HEK293 (cell line): ENCODE measurements at regions not wholly inside any gene's neighbourhood (a gene's known extent, or its start where the extent isn't known, plus 50 kb on each side); places are given as distances from the start of the nearest gene placed in this dataset.

Experiments used
- CTCF ChIA-PET: fragments of 350-600 bp; formaldehyde crosslinking; extraction: SDS; loops from one replicate; lab custom pipeline; 2021; ENCODE audit warnings: antibody characterized with exemption; lab: Yijun Ruan, JAX
- POLR2A ChIA-PET: fragments of 300-600 bp; formaldehyde crosslinking; extraction: SDS; loops from one replicate; lab custom pipeline; 2020; ENCODE audit warnings: antibody characterized with exemption, inconsistent platforms; lab: Yijun Ruan, JAX
- H3K27ac ChIP-seq: fragments of 200-500 bp; sonication (Bioruptor generic); 2 replicates; pipeline ENCODE4 v1.5.1; 2014; ENCODE audit warnings: low read depth, low read length, control low read depth, inconsistent platforms; ENCODE audit errors: extremely low read depth
- H3K36me3 ChIP-seq, 2 experiments: fragments of 200-500 bp in 1 of 2; sonication (Bioruptor generic) in 1 of 2; 1 replicate in 1 of 2; 2 replicates in 1 of 2; pipeline ENCODE4 v1.5.1; 2014 to 2017; ENCODE audit warnings: inconsistent platforms in 2 of 2, low read length in 2 of 2; ENCODE audit not compliant: control insufficient read depth in 2 of 2, insufficient read depth in 1 of 2
- H3K4me1 ChIP-seq: fragments of 200-500 bp; sonication (Bioruptor generic); 2 replicates; pipeline ENCODE4 v1.5.1; 2014; ENCODE audit warnings: mild to moderate bottlenecking, low read length, inconsistent platforms; ENCODE audit not compliant: control insufficient read depth, insufficient read depth
- H3K4me3 ChIP-seq: 2 replicates; pipeline ENCODE4 v1.5.1; 2011; ENCODE audit warnings: low read depth, mild to moderate bottlenecking, control low read depth, low read length, moderate library complexity
- H3K9me3 ChIP-seq: fragments of 200-500 bp; sonication (Bioruptor generic); 2 replicates; pipeline ENCODE4 v1.5.1; 2014; ENCODE audit warnings: low read depth, low read length, inconsistent platforms; ENCODE audit not compliant: control insufficient read depth, insufficient read depth
- ELK4 ChIP-seq: IDR thresholded peaks from 2 replicates; pipeline ENCODE4 v1.6.1; 2011; ENCODE audit warnings: mild to moderate bottlenecking, low read depth, low read length, borderline replicate concordance
- KLF10 ChIP-seq: fragments of 450-650 bp; IDR thresholded peaks from 2 replicates; pipeline ENCODE4 v1.5.1; 2018; ENCODE audit warnings: missing biosample characterization, mild to moderate bottlenecking, missing genetic modification characterization
- KLF9 ChIP-seq: fragments of 450-650 bp; formaldehyde crosslinking; IDR thresholded peaks from 2 replicates; pipeline ENCODE4 v1.5.1; 2016; ENCODE audit warnings: missing biosample characterization, missing genetic modification characterization, low read depth
- MEIS1 ChIP-seq: sonication (generic); formaldehyde crosslinking; IDR thresholded peaks from 2 replicates; pipeline ENCODE4 v1.8.1; 2022; ENCODE audit warnings: missing genetic modification reagents, mild to moderate bottlenecking, borderline replicate concordance
- YY1 ChIP-seq: fragments of 450-650 bp; formaldehyde crosslinking; IDR thresholded peaks from 2 replicates; pipeline ENCODE4 v1.5.1; 2018; ENCODE audit warnings: missing biosample characterization, missing genetic modification characterization
- ZBTB17 ChIP-seq: fragments of 450-650 bp; formaldehyde crosslinking; IDR thresholded peaks from 2 replicates; pipeline ENCODE4 v1.5.1; 2016; ENCODE audit warnings: missing biosample characterization, missing genetic modification characterization
- ZNF10 ChIP-seq: fragments of 450-650 bp; formaldehyde crosslinking; IDR thresholded peaks from 2 replicates; pipeline ENCODE4 v1.5.1; 2017; ENCODE audit warnings: missing biosample characterization, missing genetic modification characterization
- ZNF114 ChIP-seq: fragments of 450-650 bp; formaldehyde crosslinking; IDR thresholded peaks from 2 replicates; pipeline ENCODE4 v1.5.0; 2017; ENCODE audit warnings: missing biosample characterization, missing genetic modification characterization
- ZNF132 ChIP-seq: fragments of 450-650 bp; formaldehyde crosslinking; IDR thresholded peaks from 2 replicates; pipeline ENCODE4 v1.5.1; 2017; ENCODE audit warnings: missing biosample characterization, missing genetic modification characterization, borderline replicate concordance
- ZNF16 ChIP-seq: fragments of 450-650 bp; formaldehyde crosslinking; IDR thresholded peaks from 2 replicates; pipeline ENCODE4 v1.5.1; 2016; ENCODE audit warnings: low read depth, missing biosample characterization, missing genetic modification characterization
- ZNF174 ChIP-seq: fragments of 450-650 bp; formaldehyde crosslinking; IDR thresholded peaks from 2 replicates; pipeline ENCODE4 v1.5.0; 2017; ENCODE audit warnings: missing biosample characterization, mild to moderate bottlenecking, missing genetic modification characterization
- ZNF184 ChIP-seq: fragments of 450-650 bp; IDR thresholded peaks from 2 replicates; pipeline ENCODE4 v1.5.1; 2018; ENCODE audit warnings: missing biosample characterization, mild to moderate bottlenecking, missing genetic modification characterization
- ZNF202 ChIP-seq: fragments of 450-650 bp; formaldehyde crosslinking; IDR thresholded peaks from 2 replicates; pipeline ENCODE4 v1.5.1; 2016; ENCODE audit warnings: missing biosample characterization, missing genetic modification characterization, borderline replicate concordance
- ZNF311 ChIP-seq: fragments of 450-650 bp; formaldehyde crosslinking; IDR thresholded peaks from 2 replicates; pipeline ENCODE4 v1.5.1; 2017; ENCODE audit warnings: missing biosample characterization, missing genetic modification characterization, borderline replicate concordance
- ZNF350 ChIP-seq: fragments of 450-650 bp; formaldehyde crosslinking; IDR thresholded peaks from 2 replicates; pipeline ENCODE4 v1.5.0; 2017; ENCODE audit warnings: missing biosample characterization, mild to moderate bottlenecking, missing genetic modification characterization
- ZNF473 ChIP-seq: fragments of 450-650 bp; formaldehyde crosslinking; IDR thresholded peaks from 2 replicates; pipeline ENCODE4 v1.5.1; 2017; ENCODE audit warnings: missing biosample characterization, missing genetic modification characterization
- ZNF513 ChIP-seq: fragments of 450-650 bp; IDR thresholded peaks from 2 replicates; pipeline ENCODE4 v1.5.1; 2018; ENCODE audit warnings: missing biosample characterization, missing genetic modification characterization
- ZNF518A ChIP-seq: fragments of 450-650 bp; formaldehyde crosslinking; conservative IDR thresholded peaks from 2 replicates; pipeline ENCODE4 v1.5.1; 2016; ENCODE audit warnings: low read depth, missing biosample characterization, missing genetic modification characterization
- ZNF529 ChIP-seq: fragments of 450-650 bp; formaldehyde crosslinking; IDR thresholded peaks from 2 replicates; pipeline ENCODE4 v1.5.1; 2017; ENCODE audit warnings: missing genetic modification characterization, missing biosample characterization; ENCODE audit not compliant: insufficient replicate concordance
- ZNF558 ChIP-seq: fragments of 450-650 bp; formaldehyde crosslinking; IDR thresholded peaks from 2 replicates; pipeline ENCODE4 v1.5.1; 2016; ENCODE audit warnings: missing biosample characterization, missing genetic modification characterization
- ZNF561 ChIP-seq: fragments of 450-650 bp; IDR thresholded peaks from 2 replicates; pipeline ENCODE4 v1.5.1; 2018; ENCODE audit warnings: missing biosample characterization, missing genetic modification characterization, borderline replicate concordance
- ZNF571 ChIP-seq: fragments of 450-650 bp; formaldehyde crosslinking; IDR thresholded peaks from 2 replicates; pipeline ENCODE4 v1.5.0; 2017; ENCODE audit warnings: missing biosample characterization, missing genetic modification characterization
- ZNF585B ChIP-seq: fragments of 450-650 bp; formaldehyde crosslinking; IDR thresholded peaks from 2 replicates; pipeline ENCODE4 v1.5.1; 2016; ENCODE audit warnings: missing biosample characterization, missing genetic modification characterization
- ZNF660 ChIP-seq: fragments of 450-650 bp; IDR thresholded peaks from 2 replicates; pipeline ENCODE4 v1.5.1; 2018; ENCODE audit warnings: missing biosample characterization, mild to moderate bottlenecking, missing genetic modification characterization
- ZNF792 ChIP-seq: fragments of 450-650 bp; formaldehyde crosslinking; IDR thresholded peaks from 2 replicates; pipeline ENCODE4 v1.5.1; 2016; ENCODE audit warnings: missing biosample characterization, missing genetic modification characterization
- ZSCAN30 ChIP-seq: fragments of 450-650 bp; IDR thresholded peaks from 2 replicates; pipeline ENCODE4 v1.5.1; 2018; ENCODE audit warnings: missing biosample characterization, mild to moderate bottlenecking, missing genetic modification characterization, moderate library complexity
- TF ChIP-seq, protein P1 (sequence below): fragments of 450-650 bp; formaldehyde crosslinking; IDR thresholded peaks from 2 replicates; pipeline ENCODE4 v1.5.1; 2017; ENCODE audit warnings: missing biosample characterization, mild to moderate bottlenecking, missing genetic modification characterization, moderate library complexity
- TF ChIP-seq, protein P2 (sequence below): fragments of 450-650 bp; IDR thresholded peaks from 2 replicates; pipeline ENCODE4 v1.5.1; 2018; ENCODE audit warnings: missing biosample characterization, mild to moderate bottlenecking, missing genetic modification characterization

- TF ChIP-seq, protein P1, sequence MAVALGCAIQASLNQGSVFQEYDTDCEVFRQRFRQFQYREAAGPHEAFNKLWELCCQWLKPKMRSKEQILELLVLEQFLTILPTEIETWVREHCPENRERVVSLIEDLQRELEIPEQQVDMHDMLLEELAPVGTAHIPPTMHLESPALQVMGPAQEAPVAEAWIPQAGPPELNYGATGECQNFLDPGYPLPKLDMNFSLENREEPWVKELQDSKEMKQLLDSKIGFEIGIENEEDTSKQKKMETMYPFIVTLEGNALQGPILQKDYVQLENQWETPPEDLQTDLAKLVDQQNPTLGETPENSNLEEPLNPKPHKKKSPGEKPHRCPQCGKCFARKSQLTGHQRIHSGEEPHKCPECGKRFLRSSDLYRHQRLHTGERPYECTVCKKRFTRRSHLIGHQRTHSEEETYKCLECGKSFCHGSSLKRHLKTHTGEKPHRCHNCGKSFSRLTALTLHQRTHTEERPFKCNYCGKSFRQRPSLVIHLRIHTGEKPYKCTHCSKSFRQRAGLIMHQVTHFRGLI (tag by site-specific recombination), result peak; percentile 25; the same call in 1 of the 2 replicates
- TF ChIP-seq ZNF184, result peak; percentile 95
- no peak for TF ChIP-seq ZNF473 (tag by site-specific recombination)
- TF ChIP-seq ZNF350 (tag by site-specific recombination), result peak; percentile 95
- TF ChIP-seq, protein P2, sequence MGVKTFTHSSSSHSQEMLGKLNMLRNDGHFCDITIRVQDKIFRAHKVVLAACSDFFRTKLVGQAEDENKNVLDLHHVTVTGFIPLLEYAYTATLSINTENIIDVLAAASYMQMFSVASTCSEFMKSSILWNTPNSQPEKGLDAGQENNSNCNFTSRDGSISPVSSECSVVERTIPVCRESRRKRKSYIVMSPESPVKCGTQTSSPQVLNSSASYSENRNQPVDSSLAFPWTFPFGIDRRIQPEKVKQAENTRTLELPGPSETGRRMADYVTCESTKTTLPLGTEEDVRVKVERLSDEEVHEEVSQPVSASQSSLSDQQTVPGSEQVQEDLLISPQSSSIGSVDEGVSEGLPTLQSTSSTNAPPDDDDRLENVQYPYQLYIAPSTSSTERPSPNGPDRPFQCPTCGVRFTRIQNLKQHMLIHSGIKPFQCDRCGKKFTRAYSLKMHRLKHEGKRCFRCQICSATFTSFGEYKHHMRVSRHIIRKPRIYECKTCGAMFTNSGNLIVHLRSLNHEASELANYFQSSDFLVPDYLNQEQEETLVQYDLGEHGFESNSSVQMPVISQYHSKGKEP (tag by site-specific recombination), result peak; percentile 93
- TF ChIP-seq ZNF16, result no peak
- TF ChIP-seq ZNF311, result peak; percentile 55; the same call in 1 of the 2 replicates
- TF ChIP-seq ZNF561, result peak; percentile 95
- TF ChIP-seq ZNF132 (tag by site-specific recombination), result peak; percentile 76
- TF ChIP-seq ZNF529 (tag by site-specific recombination), result peak; percentile 84
- TF ChIP-seq ZNF585B (tag by site-specific recombination), result no peak
- peak; percentile 54; the same call in 1 of the 2 replicates for TF ChIP-seq ZNF513 (tag by site-specific recombination)
- no peak for TF ChIP-seq MEIS1 (CRISPR knock-in tag)
- TF ChIP-seq YY1 (tag by site-specific recombination), result no peak
- TF ChIP-seq ZNF571 (tag by site-specific recombination), result 0 out of 2 replicates have a peak, but pooled peaks have one; percentile 93
- TF ChIP-seq ZNF174, result peak; percentile 97
- TF ChIP-seq KLF10 (tag by site-specific recombination), result peak; percentile 86
These were observed 199.7 kb upstream of the HMGA2 start (continued) for GRCh38 chr12:65624554-65625086.

- ChIA-PET CTCF (interaction anchor here (1.0 kb wide), 3 partner anchors 12 to 25 kb away, joined by 3 to 6 read pairs (median 3); no protein-coding TSS in a partner anchor), POLR2A (no interaction called here)
- H3K4me1 ChIP-seq, result peaks cover 31% of the 10 kb centered on the region
- H3K9me3 ChIP-seq, result no peaks in the 10 kb centered on the region
- H3K27ac ChIP-seq, result no peak overlapping the region
- H3K36me3 ChIP-seq, result no peaks in the 10 kb centered on the region
- no peak overlapping the region for H3K4me3 ChIP-seq
- no peak for TF ChIP-seq KLF9 (tag by site-specific recombination)
- TF ChIP-seq ZNF350 (tag by site-specific recombination), result no peak
- no peak for TF ChIP-seq ZNF792
- TF ChIP-seq ZNF10 (tag by site-specific recombination), result no peak
- TF ChIP-seq ZNF518A (tag by site-specific recombination), result no peak
- no peak for TF ChIP-seq ELK4
- no peak for TF ChIP-seq ZSCAN30 (tag by site-specific recombination)
- TF ChIP-seq ZNF16, result no peak
- TF ChIP-seq ZNF660, result no peak
- no peak for TF ChIP-seq ZNF558
- TF ChIP-seq ZNF202 (tag by site-specific recombination), result no peak
- no peak for TF ChIP-seq ZBTB17 (tag by site-specific recombination)
- no peak for TF ChIP-seq ZNF114 (tag by site-specific recombination)
These were observed 196.2 kb upstream of the HMGA2 start for GRCh38 chr12:65628061-65628460.
